Type B pancreatic cell (in vitro differentiated cells): ENCODE measurements at regions not wholly inside any gene's neighbourhood (a gene's known extent, or its start where the extent isn't known, plus 50 kb on each side); places are given as distances from the start of the nearest gene placed in this dataset.

Experiments
- DNase-seq: peaks from one replicate; pipeline ENCODE4 v3.0.0; 2021; ENCODE audit warnings: mixed read lengths; ENCODE audit not compliant: unreplicated experiment; ENCODE audit errors: extremely low spot score
- H3K27ac Mint-ChIP-seq: 2 replicates; pipeline ENCODE4 v1.8.0; 2021; ENCODE audit warnings: mild to moderate bottlenecking, mixed read lengths
- H3K27me3 Mint-ChIP-seq: 2 replicates; pipeline ENCODE4 v1.8.0; 2021; ENCODE audit warnings: mixed read lengths
- H3K36me3 Mint-ChIP-seq: 2 replicates; pipeline ENCODE4 v1.8.0; 2021; ENCODE audit warnings: mixed read lengths
- H3K4me1 Mint-ChIP-seq: one replicate; pipeline ENCODE4 v1.8.0; 2021; ENCODE audit warnings: mixed read lengths; ENCODE audit not compliant: unreplicated experiment
- H3K4me3 Mint-ChIP-seq: 2 replicates; pipeline ENCODE4 v1.8.0; 2021; ENCODE audit warnings: mild to moderate bottlenecking, mixed read lengths
- H3K9me3 Mint-ChIP-seq: 2 replicates; pipeline ENCODE4 v1.8.0; 2021; ENCODE audit warnings: mixed read lengths
- TF ChIP-seq, protein P1 (sequence below): fragments of 200-600 bp; sonication (generic); conservative IDR thresholded peaks from 2 replicates; pipeline ENCODE4 v1.5.0; 2021; ENCODE audit warnings: antibody characterized with exemption, mild to moderate bottlenecking

DNA sequence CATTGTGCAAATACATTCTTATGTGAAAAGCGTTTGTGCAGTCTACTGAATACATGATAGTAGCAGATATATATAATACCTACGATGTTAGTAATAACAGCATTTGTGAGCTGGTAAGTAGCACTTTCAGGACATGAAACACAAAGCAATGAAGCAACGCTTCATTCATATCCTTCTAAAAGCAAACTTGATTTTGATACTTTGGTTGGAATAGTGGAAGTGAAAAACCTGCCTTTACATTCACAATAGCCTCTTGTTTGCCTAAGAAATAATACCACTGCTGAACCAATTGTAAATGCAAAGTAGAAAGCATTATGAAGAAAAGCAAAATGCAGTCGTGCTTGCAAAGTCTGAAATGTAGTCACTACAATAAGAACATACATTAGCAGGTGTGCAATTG is 926.3 kb downstream of the FSTL5 start:
- no peaks in the 10 kb centered on the region for H3K27me3 Mint-ChIP-seq
- H3K4me1 Mint-ChIP-seq, result no peaks in the 10 kb centered on the region
- no peaks in the 10 kb centered on the region for H3K36me3 Mint-ChIP-seq
- no peak overlapping the region for H3K27ac Mint-ChIP-seq
- H3K9me3 Mint-ChIP-seq, result no peaks in the 10 kb centered on the region
- TF ChIP-seq, protein P1, sequence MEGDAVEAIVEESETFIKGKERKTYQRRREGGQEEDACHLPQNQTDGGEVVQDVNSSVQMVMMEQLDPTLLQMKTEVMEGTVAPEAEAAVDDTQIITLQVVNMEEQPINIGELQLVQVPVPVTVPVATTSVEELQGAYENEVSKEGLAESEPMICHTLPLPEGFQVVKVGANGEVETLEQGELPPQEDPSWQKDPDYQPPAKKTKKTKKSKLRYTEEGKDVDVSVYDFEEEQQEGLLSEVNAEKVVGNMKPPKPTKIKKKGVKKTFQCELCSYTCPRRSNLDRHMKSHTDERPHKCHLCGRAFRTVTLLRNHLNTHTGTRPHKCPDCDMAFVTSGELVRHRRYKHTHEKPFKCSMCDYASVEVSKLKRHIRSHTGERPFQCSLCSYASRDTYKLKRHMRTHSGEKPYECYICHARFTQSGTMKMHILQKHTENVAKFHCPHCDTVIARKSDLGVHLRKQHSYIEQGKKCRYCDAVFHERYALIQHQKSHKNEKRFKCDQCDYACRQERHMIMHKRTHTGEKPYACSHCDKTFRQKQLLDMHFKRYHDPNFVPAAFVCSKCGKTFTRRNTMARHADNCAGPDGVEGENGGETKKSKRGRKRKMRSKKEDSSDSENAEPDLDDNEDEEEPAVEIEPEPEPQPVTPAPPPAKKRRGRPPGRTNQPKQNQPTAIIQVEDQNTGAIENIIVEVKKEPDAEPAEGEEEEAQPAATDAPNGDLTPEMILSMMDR, result no peak
- no peak overlapping the region for H3K4me3 Mint-ChIP-seq
- DNase-seq, result no peak

- H3K4me3 Mint-ChIP-seq, result no peak overlapping the region
- no peaks in the 10 kb centered on the region for H3K27me3 Mint-ChIP-seq
- no peak overlapping the region for H3K27ac Mint-ChIP-seq
Measured at GRCh38 chr4:161225327-161225726, 938.5 kb downstream of the FSTL5 start.

GRCh38 chr4:161222889-161223288 is 940.9 kb downstream of the FSTL5 start:
- peaks cover 4% of the 10 kb centered on the region for H3K9me3 Mint-ChIP-seq
- H3K4me3 Mint-ChIP-seq, result no peak overlapping the region
- no peak for DNase-seq
- no peak overlapping the region for H3K27ac Mint-ChIP-seq
- no peaks in the 10 kb centered on the region for H3K4me1 Mint-ChIP-seq
- H3K36me3 Mint-ChIP-seq, result no peaks in the 10 kb centered on the region
- no peaks in the 10 kb centered on the region for H3K27me3 Mint-ChIP-seq
- TF ChIP-seq, protein P1, result no peak

More at GRCh38 chr4:161225327-161225726, 938.5 kb downstream of the FSTL5 start:
- DNase-seq, result no peak
- TF ChIP-seq, protein P1, result no peak
- Mint-ChIP-seq H3K9me3 (peaks cover 5% of the 10 kb centered on the region), H3K36me3 (no peaks in the 10 kb centered on the region), H3K4me1 (no peaks in the 10 kb centered on the region)

- DNase-seq, result no peak
- H3K27ac Mint-ChIP-seq, result no peak overlapping the region
- H3K4me3 Mint-ChIP-seq, result no peak overlapping the region
- no peaks in the 10 kb centered on the region for H3K4me1 Mint-ChIP-seq
- H3K36me3 Mint-ChIP-seq, result no peaks in the 10 kb centered on the region
- H3K9me3 Mint-ChIP-seq, result no peaks in the 10 kb centered on the region
- TF ChIP-seq, protein P1, result no peak
- no peaks in the 10 kb centered on the region for H3K27me3 Mint-ChIP-seq
Measured at GRCh38 chr4:161208564-161208963, 955.2 kb downstream of the FSTL5 start.

DNA sequence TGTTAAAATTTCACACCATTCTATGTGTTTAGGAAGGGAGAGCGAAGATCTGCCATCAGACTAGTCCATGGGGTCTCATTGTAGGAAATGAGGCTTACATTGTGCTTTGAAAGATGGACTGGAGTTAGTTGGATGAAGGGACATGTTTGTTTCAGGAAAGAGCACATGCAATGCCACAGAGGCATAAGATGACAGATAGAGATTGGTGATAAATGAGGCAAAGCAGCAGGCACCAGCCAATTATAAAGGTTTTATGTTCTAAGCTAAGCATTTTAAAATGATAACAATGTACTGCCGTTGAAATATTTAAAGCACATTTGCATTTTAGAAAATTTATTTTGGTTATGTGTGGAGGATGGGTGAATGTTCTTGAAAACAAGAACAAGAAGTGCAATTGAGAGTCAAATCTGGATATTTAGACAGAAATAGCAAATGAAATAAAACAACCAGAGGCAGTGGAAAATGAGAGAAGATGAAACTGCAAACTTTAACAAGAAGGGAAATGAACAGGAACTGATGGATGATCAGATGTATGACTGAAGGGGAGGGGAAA is 957.2 kb downstream of the FSTL5 start:
- Mint-ChIP-seq H3K4me1 (no peaks in the 10 kb centered on the region), H3K4me3 (no peak overlapping the region), H3K36me3 (no peaks in the 10 kb centered on the region), H3K9me3 (no peaks in the 10 kb centered on the region), H3K27ac (no peak overlapping the region), H3K27me3 (no peaks in the 10 kb centered on the region)
- DNase-seq, result no peak
- TF ChIP-seq, protein P1, result no peak

DNA sequence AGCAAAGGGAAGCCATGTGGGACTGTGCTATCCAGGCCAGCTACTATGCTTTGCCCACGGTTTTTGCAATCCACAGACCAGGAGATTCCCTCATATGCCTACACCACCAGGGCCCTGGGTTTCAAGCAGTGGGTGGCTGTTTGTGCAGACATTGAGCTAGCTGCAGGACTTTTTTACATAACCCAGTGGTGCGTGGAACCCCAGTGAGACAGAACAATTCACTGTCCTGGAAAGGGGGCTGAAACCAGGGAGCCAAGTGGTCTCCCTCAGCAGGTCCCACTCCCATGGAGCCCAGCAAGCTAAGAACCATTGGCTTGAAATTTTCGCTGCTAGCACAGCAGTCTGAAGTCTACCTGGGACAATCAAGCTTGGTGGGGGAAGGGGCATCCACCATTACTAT is 959.9 kb downstream of the FSTL5 start:
- H3K9me3 Mint-ChIP-seq, result no peaks in the 10 kb centered on the region
- no peak overlapping the region for H3K4me3 Mint-ChIP-seq
- H3K36me3 Mint-ChIP-seq, result no peaks in the 10 kb centered on the region
- DNase-seq, result no peak
- H3K27me3 Mint-ChIP-seq, result no peaks in the 10 kb centered on the region
- H3K4me1 Mint-ChIP-seq, result no peaks in the 10 kb centered on the region
- TF ChIP-seq, protein P1, result no peak
- no peak overlapping the region for H3K27ac Mint-ChIP-seq
